Epithelial cell of esophagus (primary cell): ENCODE measurements at regions not wholly inside any gene's neighbourhood (a gene's known extent, or its start where the extent isn't known, plus 50 kb on each side); places are given as distances from the start of the nearest gene placed in this dataset.

Source experiments
- DNase-seq: peaks from one replicate; pipeline ENCODE4 v3.0.0; 2010; ENCODE audit warnings: low read depth
- H3K4me3 ChIP-seq: 2 replicates; pipeline ENCODE4 v1.5.1; 2011; ENCODE audit warnings: mild to moderate bottlenecking, low read length, control low read depth
- TF ChIP-seq, protein P1 (sequence below): IDR thresholded peaks from 2 replicates; pipeline ENCODE4 v1.5.1; 2011; ENCODE audit warnings: low read depth, mild to moderate bottlenecking, low read length, control low read depth, inconsistent platforms; ENCODE audit not compliant: insufficient read depth; ENCODE audit errors: missing control alignments

DNA sequence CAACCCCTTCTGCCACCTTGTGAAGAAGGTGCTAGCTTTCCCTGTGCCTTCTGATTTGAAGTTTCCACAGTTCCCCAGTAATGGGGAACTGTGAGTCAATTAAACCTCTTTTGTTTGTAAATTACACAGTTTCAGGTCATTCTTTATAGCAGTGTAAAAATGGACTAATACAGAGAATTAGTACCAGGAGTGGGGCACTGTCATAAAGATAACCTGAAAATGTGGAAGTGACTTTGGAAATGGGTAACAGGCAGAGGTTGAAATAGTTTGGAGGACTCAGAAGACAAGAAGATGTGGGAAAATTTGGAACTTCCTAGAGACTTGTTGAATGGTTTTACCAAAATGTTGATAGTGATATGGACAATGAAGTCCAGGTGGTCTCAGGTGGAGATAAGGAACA, 131.0 kb upstream of the HAND2 start:
- H3K4me3 ChIP-seq = no peak overlapping the region
- TF ChIP-seq, protein P1, sequence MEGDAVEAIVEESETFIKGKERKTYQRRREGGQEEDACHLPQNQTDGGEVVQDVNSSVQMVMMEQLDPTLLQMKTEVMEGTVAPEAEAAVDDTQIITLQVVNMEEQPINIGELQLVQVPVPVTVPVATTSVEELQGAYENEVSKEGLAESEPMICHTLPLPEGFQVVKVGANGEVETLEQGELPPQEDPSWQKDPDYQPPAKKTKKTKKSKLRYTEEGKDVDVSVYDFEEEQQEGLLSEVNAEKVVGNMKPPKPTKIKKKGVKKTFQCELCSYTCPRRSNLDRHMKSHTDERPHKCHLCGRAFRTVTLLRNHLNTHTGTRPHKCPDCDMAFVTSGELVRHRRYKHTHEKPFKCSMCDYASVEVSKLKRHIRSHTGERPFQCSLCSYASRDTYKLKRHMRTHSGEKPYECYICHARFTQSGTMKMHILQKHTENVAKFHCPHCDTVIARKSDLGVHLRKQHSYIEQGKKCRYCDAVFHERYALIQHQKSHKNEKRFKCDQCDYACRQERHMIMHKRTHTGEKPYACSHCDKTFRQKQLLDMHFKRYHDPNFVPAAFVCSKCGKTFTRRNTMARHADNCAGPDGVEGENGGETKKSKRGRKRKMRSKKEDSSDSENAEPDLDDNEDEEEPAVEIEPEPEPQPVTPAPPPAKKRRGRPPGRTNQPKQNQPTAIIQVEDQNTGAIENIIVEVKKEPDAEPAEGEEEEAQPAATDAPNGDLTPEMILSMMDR = no peak
- no peak for DNase-seq

DNA sequence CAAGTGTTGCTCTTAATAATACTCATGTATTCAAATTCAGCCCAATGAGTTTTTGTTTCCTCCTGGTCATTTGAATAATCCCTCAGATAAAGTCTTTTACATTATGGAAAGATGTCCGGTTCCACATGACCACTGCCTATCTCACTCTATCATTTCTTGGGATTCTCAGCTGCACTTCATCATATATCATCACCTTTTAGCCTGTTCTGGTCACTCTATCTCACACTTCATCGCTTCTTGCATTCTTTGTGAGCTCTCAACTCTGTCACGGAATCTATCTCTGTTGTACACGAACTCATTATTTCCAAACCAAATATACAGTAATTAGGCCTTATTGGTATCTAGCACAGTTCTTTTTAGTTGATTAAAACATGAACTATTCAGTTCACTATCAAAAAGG, 126.9 kb upstream of the HAND2 start:
- TF ChIP-seq, protein P1 = no peak
- no peak for DNase-seq
- no peak overlapping the region for H3K4me3 ChIP-seq

DNA sequence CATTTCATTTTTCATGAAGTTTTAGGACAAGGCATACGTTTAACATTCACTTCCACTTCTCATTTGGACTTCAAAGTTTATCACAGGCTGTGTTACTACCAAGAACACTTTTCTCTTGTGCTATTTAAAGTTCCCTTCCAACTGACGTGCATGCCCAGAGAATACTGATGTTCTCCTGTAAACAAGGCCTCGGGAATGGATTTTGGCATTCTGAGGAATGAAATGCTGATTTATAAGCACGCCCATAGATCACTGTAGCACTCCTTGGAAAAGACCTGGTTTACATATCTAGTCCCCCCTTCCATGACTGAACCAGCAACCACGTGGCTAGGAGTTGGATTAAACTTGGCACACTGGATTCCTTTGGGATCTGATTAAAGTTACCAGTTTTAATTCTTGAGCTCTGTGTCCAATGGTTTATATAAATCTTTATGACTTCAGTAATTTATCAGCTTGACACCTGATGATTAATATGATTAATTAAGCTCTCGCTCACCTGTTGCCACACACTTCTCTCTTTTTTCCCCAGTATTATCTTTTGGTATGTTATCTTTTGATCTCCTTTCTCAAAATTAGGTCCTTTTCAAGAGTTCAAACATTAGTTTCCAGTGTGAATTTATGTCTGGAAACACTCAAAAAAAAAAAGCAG, 122.4 kb upstream of the HAND2 start:
- TF ChIP-seq, protein P1 = no peak
- no peak for DNase-seq

DNA sequence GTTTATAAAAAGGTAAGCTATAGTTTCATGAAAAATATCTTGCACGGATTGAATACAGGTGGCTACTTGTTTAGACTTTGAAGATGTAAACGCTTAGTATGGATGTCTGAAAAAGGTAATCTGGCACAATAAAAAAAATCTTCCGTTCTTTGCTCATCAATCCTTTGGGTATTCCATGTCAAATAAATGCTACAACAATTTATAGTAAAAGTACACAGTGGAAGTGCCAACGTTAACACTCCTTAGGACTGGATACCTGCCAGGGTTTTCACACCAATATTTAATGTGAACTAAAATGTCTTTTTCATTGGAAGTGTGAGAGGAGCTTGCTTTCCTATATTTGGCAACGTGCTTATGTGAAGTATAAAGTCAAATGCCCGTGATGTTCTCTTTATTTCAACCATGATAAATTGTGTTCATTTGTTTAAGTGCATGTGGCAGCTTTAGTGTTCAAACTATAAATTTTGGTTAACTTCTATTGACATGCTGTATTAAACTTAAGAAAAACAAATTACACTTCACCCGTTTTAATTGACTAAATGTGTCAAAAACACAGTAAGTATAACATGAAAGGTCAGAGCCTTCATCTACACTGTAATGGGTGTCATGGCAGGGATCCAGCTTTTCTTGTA, 121.7 kb upstream of the HAND2 start:
- H3K4me3 ChIP-seq = no peak overlapping the region
- TF ChIP-seq, protein P1 = no peak
- DNase-seq = no peak

More for the DNA sequence above, 122.4 kb upstream of the HAND2 start:
- H3K4me3 ChIP-seq = no peak overlapping the region

DNA sequence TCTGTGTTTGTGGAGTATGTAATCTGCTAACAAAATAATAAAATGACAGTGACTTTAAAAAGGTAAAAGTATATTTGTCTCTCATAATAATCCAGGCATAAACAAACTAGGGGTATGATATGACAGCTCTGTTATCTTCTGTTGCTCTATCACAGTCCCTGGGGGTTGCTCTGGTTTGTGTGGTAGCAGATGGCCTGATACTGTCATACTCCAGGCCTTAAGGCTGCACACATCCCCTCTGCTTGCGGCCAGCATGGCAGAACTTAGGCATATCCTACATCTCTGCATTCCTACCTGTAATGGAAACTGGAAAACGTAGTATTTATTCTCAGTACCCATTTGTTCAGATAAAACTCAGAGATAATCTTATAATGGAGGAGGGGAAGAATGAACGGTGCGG, 117.9 kb upstream of the HAND2 start:
- H3K4me3 ChIP-seq = no peak overlapping the region
- DNase-seq = no peak

DNA sequence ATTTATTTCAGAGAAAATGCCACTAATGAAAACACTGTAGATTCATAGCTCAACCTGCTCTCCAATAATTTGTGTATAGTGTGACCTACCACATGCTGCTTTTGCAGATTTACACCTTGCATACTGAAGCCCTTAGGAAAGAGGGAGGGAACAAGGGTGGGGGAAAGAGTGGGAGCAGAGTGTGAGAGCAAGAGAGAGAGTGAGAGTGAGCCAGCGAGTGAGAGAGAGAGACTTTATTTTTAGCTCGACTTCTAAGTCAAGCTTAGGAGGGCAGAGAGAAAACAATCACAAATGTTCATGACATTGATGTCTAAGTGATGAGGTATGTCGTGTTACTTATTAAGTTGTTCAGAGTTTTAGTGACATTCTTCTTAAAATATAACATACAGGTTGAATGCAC, 112.5 kb upstream of the HAND2 start:
- no peak overlapping the region for H3K4me3 ChIP-seq
- TF ChIP-seq, protein P1 = no peak
- DNase-seq = no peak

More for the DNA sequence above, 117.9 kb upstream of the HAND2 start:
- TF ChIP-seq, protein P1 = no peak

DNA sequence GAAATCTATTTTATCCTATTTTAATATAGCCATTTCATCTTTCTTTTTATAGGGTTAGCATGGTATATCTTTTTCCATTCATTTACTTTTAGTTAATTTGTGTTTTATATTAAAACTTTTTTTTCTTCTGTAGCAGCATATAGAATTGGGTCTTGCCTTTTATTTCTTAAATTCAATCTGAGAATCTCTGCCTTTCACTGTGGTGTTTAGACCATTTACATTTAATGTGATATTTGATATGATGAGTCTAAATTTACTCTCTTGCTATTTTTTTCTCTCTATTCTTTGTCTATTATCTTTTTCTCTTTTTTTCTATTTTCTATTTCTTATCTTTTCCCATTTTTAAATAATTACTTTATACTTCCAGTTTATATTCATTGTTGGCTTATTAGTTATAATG, 105.4 kb upstream of the HAND2 start:
- DNase-seq = no peak
- H3K4me3 ChIP-seq = no peak overlapping the region
- TF ChIP-seq, protein P1 = no peak
